Osteoblast (primary cell): ENCODE measurements at regions not wholly inside any gene's neighbourhood (a gene's known extent, or its start where the extent isn't known, plus 50 kb on each side); places are given as distances from the start of the nearest gene placed in this dataset.

ENCODE experiments used
- DNase-seq: peaks from one replicate; pipeline ENCODE4 v3.0.0; 2011; ENCODE audit warnings: low spot score, mixed read lengths; ENCODE audit not compliant: insufficient read length; ENCODE audit errors: missing footprints
- H2AFZ ChIP-seq: 2 replicates; pipeline ENCODE4 v1.6.0; 2011; ENCODE audit warnings: mild to moderate bottlenecking, low read length
- H3K27ac ChIP-seq: 2 replicates; pipeline ENCODE4 v1.5.1; 2011; ENCODE audit warnings: mild to moderate bottlenecking, low read depth, low read length, moderate library complexity
- H3K27me3 ChIP-seq: 2 replicates; pipeline ENCODE4 v1.6.0; 2012; ENCODE audit warnings: mild to moderate bottlenecking, control low read depth, inconsistent platforms, low read length, moderate library complexity; ENCODE audit not compliant: insufficient read depth
- H3K36me3 ChIP-seq: 2 replicates; pipeline ENCODE4 v1.5.1; 2011; ENCODE audit warnings: mild to moderate bottlenecking, low read length, control low read depth, moderate library complexity; ENCODE audit not compliant: insufficient read depth
- H3K4me1 ChIP-seq: 2 replicates; pipeline ENCODE4 v1.5.1; 2011; ENCODE audit warnings: mild to moderate bottlenecking, low read length, control low read depth, moderate library complexity; ENCODE audit not compliant: insufficient read depth
- H3K4me2 ChIP-seq: 2 replicates; pipeline ENCODE4 v1.6.0; 2011; ENCODE audit warnings: mild to moderate bottlenecking, low read length; ENCODE audit not compliant: insufficient read depth
- H3K4me3 ChIP-seq: fragments of 200-600 bp; sonication (generic); 3 replicates; pipeline ENCODE4 v1.5.1; 2012; ENCODE audit warnings: mild to moderate bottlenecking, low read length, inconsistent platforms; ENCODE audit not compliant: insufficient read depth
- H3K79me2 ChIP-seq: 2 replicates; pipeline ENCODE4 v1.6.0; 2012; ENCODE audit warnings: mild to moderate bottlenecking, low read length, control low read depth, inconsistent platforms; ENCODE audit not compliant: insufficient read depth
- H3K9me3 ChIP-seq: 2 replicates; pipeline ENCODE4 v1.5.1; 2011; ENCODE audit warnings: low read depth, low read length, control low read depth
- H4K20me1 ChIP-seq: 2 replicates; pipeline ENCODE4 v1.6.0; 2012; ENCODE audit warnings: mild to moderate bottlenecking, low read length, control low read depth; ENCODE audit not compliant: insufficient read depth
- TF ChIP-seq, protein P1 (sequence below): IDR thresholded peaks from 2 replicates; pipeline ENCODE4 v1.5.1; 2011; ENCODE audit warnings: mild to moderate bottlenecking, low read depth, low read length, moderate library complexity; ENCODE audit errors: extremely low read depth

GRCh38 chr14:49294621-49295148 is 291.5 kb downstream of the RPS29 start:
- Histone ChIP-seq H3K27me3 (no peaks in the 10 kb centered on the region), H3K4me2 (no peak overlapping the region), H3K79me2 (no peaks in the 10 kb centered on the region), H4K20me1 (no peaks in the 10 kb centered on the region), H2AFZ (no peak overlapping the region), H3K27ac (no peak overlapping the region), H3K4me3 (no peak overlapping the region), H3K36me3 (no peaks in the 10 kb centered on the region), H3K4me1 (no peaks in the 10 kb centered on the region), H3K9me3 (no peaks in the 10 kb centered on the region)
- no peak for DNase-seq
- TF ChIP-seq, protein P1, sequence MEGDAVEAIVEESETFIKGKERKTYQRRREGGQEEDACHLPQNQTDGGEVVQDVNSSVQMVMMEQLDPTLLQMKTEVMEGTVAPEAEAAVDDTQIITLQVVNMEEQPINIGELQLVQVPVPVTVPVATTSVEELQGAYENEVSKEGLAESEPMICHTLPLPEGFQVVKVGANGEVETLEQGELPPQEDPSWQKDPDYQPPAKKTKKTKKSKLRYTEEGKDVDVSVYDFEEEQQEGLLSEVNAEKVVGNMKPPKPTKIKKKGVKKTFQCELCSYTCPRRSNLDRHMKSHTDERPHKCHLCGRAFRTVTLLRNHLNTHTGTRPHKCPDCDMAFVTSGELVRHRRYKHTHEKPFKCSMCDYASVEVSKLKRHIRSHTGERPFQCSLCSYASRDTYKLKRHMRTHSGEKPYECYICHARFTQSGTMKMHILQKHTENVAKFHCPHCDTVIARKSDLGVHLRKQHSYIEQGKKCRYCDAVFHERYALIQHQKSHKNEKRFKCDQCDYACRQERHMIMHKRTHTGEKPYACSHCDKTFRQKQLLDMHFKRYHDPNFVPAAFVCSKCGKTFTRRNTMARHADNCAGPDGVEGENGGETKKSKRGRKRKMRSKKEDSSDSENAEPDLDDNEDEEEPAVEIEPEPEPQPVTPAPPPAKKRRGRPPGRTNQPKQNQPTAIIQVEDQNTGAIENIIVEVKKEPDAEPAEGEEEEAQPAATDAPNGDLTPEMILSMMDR = no peak

- Histone ChIP-seq H3K4me3 (no peak overlapping the region), H3K36me3 (no peaks in the 10 kb centered on the region), H4K20me1 (no peaks in the 10 kb centered on the region), H3K4me2 (no peak overlapping the region), H3K79me2 (no peaks in the 10 kb centered on the region), H2AFZ (no peak overlapping the region), H3K9me3 (no peaks in the 10 kb centered on the region), H3K27me3 (no peaks in the 10 kb centered on the region), H3K4me1 (no peaks in the 10 kb centered on the region), H3K27ac (no peak overlapping the region)
- DNase-seq = no peak
- TF ChIP-seq, protein P1 = no peak
These were observed 299.2 kb downstream of the RPS29 start for GRCh38 chr14:49287004-49287403.

DNA sequence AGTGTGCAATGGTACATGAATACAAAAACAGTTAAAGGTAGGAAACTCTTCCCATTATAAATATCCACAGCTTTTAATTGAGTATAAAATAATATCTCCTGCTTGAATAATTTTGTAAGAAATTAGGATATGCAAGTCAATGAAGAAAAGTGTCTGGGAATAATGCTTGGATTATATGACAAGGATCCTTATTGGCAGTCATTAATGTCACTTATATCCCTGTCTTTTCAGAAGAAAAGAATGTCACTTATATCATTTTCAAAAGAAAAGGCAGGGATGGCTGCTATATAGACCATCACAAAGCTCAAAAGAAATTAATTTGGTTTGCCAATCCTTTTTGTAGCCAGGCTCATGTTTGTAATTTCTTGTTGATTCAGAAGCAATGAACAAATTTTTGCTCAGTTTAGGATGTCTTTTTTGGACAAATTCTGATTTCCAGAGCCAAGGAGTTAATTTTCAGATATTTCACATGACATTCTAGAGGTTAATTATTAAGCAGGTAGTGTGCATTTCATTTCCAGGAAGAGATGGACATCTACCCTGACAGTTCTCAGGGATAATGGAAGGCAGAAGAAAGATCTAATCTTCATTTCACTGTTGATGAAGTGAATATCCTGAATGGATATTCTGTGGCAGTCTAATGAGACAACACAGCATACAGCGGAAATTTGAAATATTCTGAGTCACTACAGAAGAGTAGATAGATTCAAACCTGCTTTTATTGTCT is 299.8 kb downstream of the RPS29 start:
- TF ChIP-seq, protein P1 = no peak
- Histone ChIP-seq H3K27me3 (no peaks in the 10 kb centered on the region), H3K36me3 (no peaks in the 10 kb centered on the region), H3K27ac (no peak overlapping the region), H3K4me2 (no peak overlapping the region), H3K79me2 (no peaks in the 10 kb centered on the region), H3K9me3 (no peaks in the 10 kb centered on the region), H4K20me1 (no peaks in the 10 kb centered on the region), H2AFZ (no peak overlapping the region), H3K4me1 (no peaks in the 10 kb centered on the region), H3K4me3 (no peak overlapping the region)
- DNase-seq = no peak

- Histone ChIP-seq H3K27ac (no peak overlapping the region), H3K79me2 (no peaks in the 10 kb centered on the region), H2AFZ (no peak overlapping the region), H4K20me1 (no peaks in the 10 kb centered on the region), H3K9me3 (no peaks in the 10 kb centered on the region), H3K4me1 (no peaks in the 10 kb centered on the region), H3K4me2 (no peak overlapping the region), H3K4me3 (no peak overlapping the region), H3K36me3 (no peaks in the 10 kb centered on the region), H3K27me3 (no peaks in the 10 kb centered on the region)
- DNase-seq = no peak
- TF ChIP-seq, protein P1 = no peak
These were observed 305.6 kb downstream of the RPS29 start for GRCh38 chr14:49280566-49280965.
